Aorta (tissue), 5 donors: ENCODE measurements at regions not wholly inside any gene's neighbourhood (a gene's known extent, or its start where the extent isn't known, plus 50 kb on each side); places are given as distances from the start of the nearest gene placed in this dataset.

Experiments
- ATAC-seq: fragments of 200-7000 bp; cut with Tn5 transposase; one replicate; pipeline ENCODE4 v1.9.1; 2022; ENCODE audit warnings: moderate library complexity; ENCODE audit not compliant: low FRiP score
- DNase-seq, 2 donors: peaks; one replicate each; pipeline ENCODE4 v3.0.0-alpha.2; 2020
- H3K27ac ChIP-seq, 2 donors: one replicate each; pipeline ENCODE4 v1.5.1; 2013; ENCODE audit warnings: low read length in 2 of 2, mild to moderate bottlenecking in 2 of 2, moderate library complexity in 2 of 2, control low read depth in 1 of 2, inconsistent platforms in 1 of 2, low read depth in 1 of 2
- H3K27me3 ChIP-seq, 2 donors: one replicate each; pipeline ENCODE4 v1.6.1; 2013; ENCODE audit warnings: control low read depth in 1 of 2, low read length in 1 of 2, mild to moderate bottlenecking in 1 of 2, moderate library complexity in 1 of 2; ENCODE audit not compliant: insufficient read depth in 2 of 2, control insufficient read depth in 1 of 2
- H3K36me3 ChIP-seq, 2 donors: one replicate each; pipeline ENCODE4 v1.6.1; 2013; ENCODE audit warnings: control low read depth in 1 of 2, low read length in 1 of 2, mild to moderate bottlenecking in 1 of 2; ENCODE audit not compliant: insufficient read depth in 2 of 2, control insufficient read depth in 1 of 2
- H3K4me1 ChIP-seq, 2 donors: one replicate each; pipeline ENCODE4 v1.6.1; 2013; ENCODE audit warnings: low read length in 2 of 2, control low read depth in 1 of 2, mild to moderate bottlenecking in 1 of 2, moderate library complexity in 1 of 2; ENCODE audit not compliant: insufficient read depth in 2 of 2, control insufficient read depth in 1 of 2
- H3K4me3 ChIP-seq, 2 donors: one replicate each; pipeline ENCODE4 v1.5.1; 2013; ENCODE audit warnings: low read length in 2 of 2, control low read depth in 1 of 2, mild to moderate bottlenecking in 1 of 2
- H3K9me3 ChIP-seq: one replicate; pipeline ENCODE4 v1.6.1; 2013; ENCODE audit warnings: mild to moderate bottlenecking, low read length; ENCODE audit not compliant: control insufficient read depth
- WGBS, 2 donors: extraction: QIAGEN DNeasy Blood & Tissue Kit; methylation state at CpG; one replicate each; pipeline ENCODE4 v1.1.7; 2013; 5-methylcytosine and 5-hydroxymethylcytosine counted together
- intact Hi-C, 2 donors: fragments of 100-400 bp; cut with DNase I; formaldehyde crosslinking; loops; one replicate each; pipeline versions ENCODE4 v1.14.2 to v1.15.0; 2022
- donor health status: healthy with polysubstance abuse.
- donor health status: Bipolar disorder and iron deficiency.
- donor health status: DM: no; HTN: no; CAD: no.
- donor health status: DM: no; HTN: no; CAD: no.
- donor health status: DM: yes; HTN: yes; CAD: no.

DNA sequence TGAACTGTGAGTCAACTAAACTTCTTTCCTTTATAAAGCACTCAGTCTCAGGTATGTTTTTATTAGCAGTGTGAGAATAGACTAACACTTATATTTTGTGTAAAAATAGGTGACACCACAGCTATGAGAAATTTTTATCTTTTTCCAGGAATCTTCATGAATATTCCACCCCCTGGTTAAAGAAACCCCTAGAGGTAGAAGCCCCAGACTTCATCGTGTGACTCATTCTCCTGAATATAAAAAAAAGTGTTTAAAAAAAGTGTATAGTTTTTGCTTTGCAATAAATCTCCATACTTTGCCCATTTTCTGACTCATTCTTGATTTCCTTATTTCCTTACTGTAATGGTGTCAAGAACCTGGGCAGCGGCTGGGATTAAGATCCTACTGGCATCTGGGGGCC is 667.6 kb upstream of the CELF2 start:
- Histone ChIP-seq H3K4me1 (no peaks in the 10 kb centered on the region), H3K27me3 (no peaks in the 10 kb centered on the region), H3K4me3 (no peak overlapping the region), H3K36me3 (no peaks in the 10 kb centered on the region), H3K9me3 (no peaks in the 10 kb centered on the region), H3K27ac (no peak overlapping the region)
- WGBS, 2 donors, result 78 to 89% methylated on average over 2 of the region's 2 CpGs
- ATAC-seq (no peak), DNase-seq (no peak)
- intact Hi-C loops, result no loop called here

DNA sequence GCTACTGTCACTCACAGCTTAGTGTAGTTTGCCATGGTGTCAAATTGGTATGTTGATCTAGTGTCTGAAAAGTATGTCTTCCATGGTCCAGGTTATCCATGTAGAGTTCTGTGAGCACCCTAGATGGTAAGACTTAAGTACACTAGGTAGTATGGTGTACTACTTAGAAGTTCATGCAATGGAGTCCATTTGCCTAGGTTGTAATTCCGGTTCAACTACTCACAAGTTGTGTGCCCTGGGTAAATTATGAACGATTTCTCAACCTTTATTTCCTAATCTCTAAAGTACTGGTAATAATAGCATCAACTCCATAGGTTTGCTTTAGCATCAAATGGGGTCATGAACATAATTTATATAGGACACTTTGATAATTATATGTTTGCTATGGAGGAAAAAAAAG is 666.2 kb upstream of the CELF2 start:
- 92 to 96% methylated on average over 2 of the region's 2 CpGs for WGBS, 2 donors
- Histone ChIP-seq H3K9me3 (no peaks in the 10 kb centered on the region), H3K4me1 (no peaks in the 10 kb centered on the region), H3K4me3 (no peak overlapping the region), H3K27ac (no peak overlapping the region), H3K36me3 (no peaks in the 10 kb centered on the region), H3K27me3 (no peaks in the 10 kb centered on the region)
- ATAC-seq (no peak), DNase-seq (no peak)
- intact Hi-C loops, result no loop called here

DNA sequence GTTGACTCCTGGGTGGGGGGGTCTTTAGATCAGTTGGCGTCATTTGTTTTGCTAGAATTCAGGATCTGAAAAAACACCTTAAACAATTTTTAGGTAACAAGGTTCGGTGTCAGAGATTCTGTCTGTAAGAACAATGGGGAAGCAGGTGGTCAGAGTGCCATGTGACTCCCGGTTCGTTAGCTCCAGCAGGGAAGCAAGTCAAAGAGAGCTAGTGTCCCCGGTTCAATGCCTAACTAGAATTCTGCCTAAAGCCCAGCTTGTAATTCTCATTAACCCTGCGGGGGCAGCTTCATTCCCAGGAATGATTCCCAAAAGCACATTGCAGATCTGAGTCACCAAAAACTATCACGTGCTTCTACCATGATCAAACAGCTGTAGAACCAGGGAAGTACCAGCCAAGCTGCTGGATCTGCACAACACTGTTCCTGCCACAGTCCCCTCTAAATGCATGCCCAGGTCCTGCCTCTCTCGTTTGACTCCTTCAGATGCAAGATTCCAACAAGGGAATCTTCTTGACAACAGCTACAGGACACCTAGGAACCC is 664.3 kb upstream of the CELF2 start:
- Histone ChIP-seq H3K4me3 (no peak overlapping the region), H3K4me1 (no peaks in the 10 kb centered on the region), H3K27ac (no peak overlapping the region), H3K27me3 (no peaks in the 10 kb centered on the region), H3K9me3 (no peaks in the 10 kb centered on the region), H3K36me3 (no peaks in the 10 kb centered on the region)
- ATAC-seq (no peak), DNase-seq (no peak)
- intact Hi-C loops, result no loop called here
- WGBS, 2 donors, result 82 to 84% methylated on average over 8 of the region's 8 CpGs

DNA sequence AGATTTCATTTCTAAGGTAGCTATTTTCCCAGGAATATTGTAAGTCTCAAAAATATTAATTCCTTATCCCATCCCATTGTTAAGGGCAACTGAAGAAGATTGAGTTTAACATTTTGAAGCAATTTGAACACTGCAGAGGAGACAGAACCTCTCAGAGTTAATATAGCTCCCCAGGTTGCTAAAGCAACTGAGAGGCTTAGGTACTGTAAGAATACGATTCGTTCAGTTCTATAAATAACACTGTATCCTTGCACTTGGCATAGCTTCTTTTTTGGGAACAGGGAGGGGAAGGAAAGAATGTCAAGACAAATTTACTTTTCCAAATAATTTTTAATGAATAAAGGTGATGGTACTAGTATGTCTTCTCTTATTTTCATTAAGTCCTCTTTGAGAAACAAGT is 658.4 kb upstream of the CELF2 start:
- H3K27me3 ChIP-seq, result no peaks in the 10 kb centered on the region
- H3K27ac ChIP-seq, result no peak overlapping the region
- no peak overlapping the region for H3K4me3 ChIP-seq
- H3K36me3 ChIP-seq, result no peaks in the 10 kb centered on the region
- H3K9me3 ChIP-seq, result no peaks in the 10 kb centered on the region
- intact Hi-C loops, result no loop called here
- 6 to 7% methylated on average over 2 of the region's 2 CpGs for WGBS, 2 donors
- ATAC-seq (no peak), DNase-seq (no peak)
- H3K4me1 ChIP-seq, result no peaks in the 10 kb centered on the region

DNA sequence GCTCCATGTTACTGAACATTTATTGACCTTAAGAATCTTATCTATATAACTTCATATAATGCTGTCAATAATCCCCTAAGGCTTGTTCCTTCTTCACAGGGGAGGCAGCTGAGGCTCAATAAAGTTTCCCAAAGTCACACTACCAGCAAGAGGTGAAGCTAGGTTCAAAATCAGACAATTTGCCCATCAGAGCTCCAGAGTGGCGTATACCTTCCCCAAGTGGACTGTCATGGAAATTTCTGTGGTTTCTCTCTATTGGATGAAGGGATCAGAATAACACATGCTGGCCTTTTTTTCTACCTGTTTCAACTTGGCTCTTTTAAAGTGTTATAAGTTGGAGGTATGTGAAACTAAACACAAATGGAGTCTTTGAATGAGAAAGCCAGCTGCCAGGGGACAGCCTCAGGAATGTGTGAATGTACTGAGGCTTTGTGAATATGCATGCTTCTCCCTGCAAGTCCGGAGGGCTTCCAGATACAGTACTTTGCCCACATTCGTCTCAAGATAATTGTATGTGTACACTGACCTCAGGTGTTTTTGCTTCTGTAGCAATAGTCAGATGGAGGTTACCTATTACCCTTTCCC is 656.3 kb upstream of the CELF2 start:
- DNase-seq (no peak), ATAC-seq (no peak)
- intact Hi-C loops, result no loop called here
- Histone ChIP-seq H3K27me3 (no peaks in the 10 kb centered on the region), H3K9me3 (no peaks in the 10 kb centered on the region), H3K4me1 (no peaks in the 10 kb centered on the region), H3K36me3 (no peaks in the 10 kb centered on the region), H3K27ac (no peak overlapping the region), H3K4me3 (no peak overlapping the region)
- 65 to 76% methylated on average over 3 of the region's 3 CpGs for WGBS, 2 donors

DNA sequence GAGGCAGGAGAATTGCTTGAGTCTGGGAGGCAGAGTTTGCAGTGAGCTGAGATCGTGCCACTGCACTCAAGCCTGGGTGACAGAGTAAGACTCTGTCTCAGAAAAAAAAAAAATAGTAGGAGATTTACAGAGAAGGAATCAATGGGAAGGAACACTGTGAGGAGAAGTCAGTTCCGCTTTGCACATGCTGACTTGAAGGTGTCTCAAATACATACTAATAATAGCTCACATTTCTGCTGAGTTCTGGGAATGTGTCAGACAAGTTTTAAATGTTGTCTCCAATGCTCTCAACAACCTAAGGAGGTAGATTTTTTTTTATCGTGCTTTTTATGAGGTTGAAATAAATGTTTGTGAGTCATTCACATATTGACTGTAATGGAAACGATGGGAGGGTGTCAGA is 654.9 kb upstream of the CELF2 start:
- 78 to 82% methylated on average over 4 of the region's 4 CpGs for WGBS, 2 donors
- H3K27ac ChIP-seq, result no peak overlapping the region
- intact Hi-C loops, result no loop called here
- no peaks in the 10 kb centered on the region for H3K4me1 ChIP-seq
- no peaks in the 10 kb centered on the region for H3K36me3 ChIP-seq
- ATAC-seq, result no peak
- no peaks in the 10 kb centered on the region for H3K27me3 ChIP-seq
- no peak overlapping the region for H3K4me3 ChIP-seq
- no peaks in the 10 kb centered on the region for H3K9me3 ChIP-seq
- no peak for DNase-seq

DNA sequence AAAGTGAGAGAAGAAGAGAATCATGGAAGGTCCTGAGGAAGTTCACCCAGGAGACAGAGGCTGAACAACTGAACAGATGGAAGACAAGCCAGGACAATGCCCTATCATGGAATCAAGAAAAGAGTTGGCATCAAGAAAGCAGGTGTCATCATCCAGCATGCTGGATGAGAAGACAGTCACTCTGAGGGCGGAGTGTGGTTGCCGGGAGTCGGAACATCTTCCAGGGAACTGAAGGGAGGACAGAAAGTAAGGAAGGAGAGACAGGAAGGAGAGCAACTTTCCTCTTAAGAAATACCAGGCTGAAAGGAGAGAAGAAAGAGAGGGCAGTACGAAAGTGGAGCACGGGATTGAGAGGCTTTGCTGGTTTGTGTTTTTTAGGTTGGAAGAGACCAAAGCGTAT is 654.5 kb upstream of the CELF2 start:
- no peak overlapping the region for H3K4me3 ChIP-seq
- no peaks in the 10 kb centered on the region for H3K27me3 ChIP-seq
- DNase-seq (no peak), ATAC-seq (no peak)
- intact Hi-C loops, result no loop called here
- 91 to 97% methylated on average over 6 of the region's 6 CpGs for WGBS, 2 donors
- H3K9me3 ChIP-seq, result no peaks in the 10 kb centered on the region
- no peak overlapping the region for H3K27ac ChIP-seq
- H3K4me1 ChIP-seq, result no peaks in the 10 kb centered on the region
- no peaks in the 10 kb centered on the region for H3K36me3 ChIP-seq

DNA sequence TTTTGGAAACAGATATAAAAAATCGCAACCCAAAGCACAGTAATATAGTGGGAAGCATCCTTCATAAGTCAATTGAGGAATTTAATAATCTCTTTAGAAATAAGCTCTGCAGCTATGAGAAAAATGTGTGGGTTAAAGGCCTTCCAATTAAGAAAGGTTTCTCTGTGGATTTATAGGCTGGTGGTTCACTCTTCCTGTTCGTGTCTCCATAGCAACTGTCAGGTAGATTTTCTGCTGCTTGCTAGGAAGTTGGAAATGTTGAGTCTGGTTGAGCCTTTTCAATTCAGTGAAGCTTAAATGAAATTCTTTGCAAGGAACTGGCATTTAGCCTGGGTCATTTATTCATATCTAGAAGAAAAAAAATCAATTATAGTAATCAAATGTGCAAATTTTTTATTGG is 652.8 kb upstream of the CELF2 start:
- no peak overlapping the region for H3K4me3 ChIP-seq
- H3K9me3 ChIP-seq, result no peaks in the 10 kb centered on the region
- WGBS, 2 donors, result 85 to 97% methylated on average over 2 of the region's 2 CpGs
- H3K27me3 ChIP-seq, result no peaks in the 10 kb centered on the region
- H3K27ac ChIP-seq, result no peak overlapping the region
- no peaks in the 10 kb centered on the region for H3K4me1 ChIP-seq
- no peaks in the 10 kb centered on the region for H3K36me3 ChIP-seq
- intact Hi-C loops, result no loop called here
- DNase-seq, result no peak
- no peak for ATAC-seq

DNA sequence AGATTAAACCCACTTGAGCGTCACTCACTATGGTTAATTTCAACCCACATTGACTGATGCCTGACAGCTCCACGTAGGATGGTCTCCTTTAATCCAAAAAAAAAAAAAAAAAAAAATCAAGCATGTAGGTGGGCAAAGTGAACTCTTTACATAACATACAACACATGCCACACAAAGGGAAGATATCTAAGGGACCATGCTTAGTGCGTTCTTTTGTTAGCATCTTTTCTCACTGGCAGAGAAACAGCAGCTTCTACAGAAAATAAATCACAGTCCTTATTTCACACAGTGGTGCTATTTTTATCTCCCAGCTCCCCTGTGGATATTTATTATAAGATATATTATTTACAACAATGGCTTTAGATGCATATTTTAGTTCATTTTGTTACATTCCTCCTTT is 652.0 kb upstream of the CELF2 start:
- H3K27me3 ChIP-seq, result no peaks in the 10 kb centered on the region
- intact Hi-C loops, result no loop called here
- no peak overlapping the region for H3K27ac ChIP-seq
- ATAC-seq (no peak), DNase-seq (no peak)
- WGBS, 2 donors, result 49 to 54% methylated on average over 3 of the region's 3 CpGs
- no peaks in the 10 kb centered on the region for H3K9me3 ChIP-seq
- no peaks in the 10 kb centered on the region for H3K36me3 ChIP-seq
- H3K4me1 ChIP-seq, result no peaks in the 10 kb centered on the region
- no peak overlapping the region for H3K4me3 ChIP-seq
